ENCODE measurements at regions not wholly inside any gene's neighbourhood (a gene's known extent, or its start where the extent isn't known, plus 50 kb on each side); places are given as distances from the start of the nearest gene placed in this dataset.

- Histone ChIP-seq H4K8ac (ENCODE audit: low read depth, low read length) (no peak overlapping the region), H3K27ac (replicated peaks; ENCODE audit: low read length) (no peak overlapping the region), H2BK5ac (ENCODE audit: low read length) (no peak overlapping the region), H3K23ac (ENCODE audit: low read depth, low read length, poor library complexity) (no peak overlapping the region), H2AFZ (ENCODE audit: low read length) (no peak overlapping the region), H3K4me3 (ENCODE audit: low read length in 2 of 2) (no peak overlapping the region), H3K14ac (ENCODE audit: low read length) (no peak overlapping the region), H3K4ac (ENCODE audit: low read length) (no peak overlapping the region), H3K36me3 (replicated peaks in 1 of 2; ENCODE audit: control insufficient read depth in 2 of 2, insufficient read depth in 2 of 2, low read length in 2 of 2) (no peaks in the 10 kb centered on the region), H2BK120ac (ENCODE audit: low read depth, low read length) (no peak overlapping the region), H3K4me1 (ENCODE audit: control insufficient read depth in 2 of 2, insufficient read depth in 1 of 2, low read depth in 1 of 2, low read length in 2 of 2) (no peaks in the 10 kb centered on the region), H3K9me3 (replicated peaks in 1 of 2; ENCODE audit: control insufficient read depth in 2 of 2, insufficient read depth in 1 of 2, low read depth in 1 of 2, low read length in 2 of 2) (peaks cover 0 to 8% of the 10 kb centered on the region in 2 donors), H3K18ac (ENCODE audit: low read length) (no peak overlapping the region), H3K4me2 (ENCODE audit: insufficient read depth, low read length, poor library complexity, severe bottlenecking) (no peak overlapping the region), H4K91ac (ENCODE audit: low read depth, low read length, poor library complexity) (no peak overlapping the region), H2AK5ac (ENCODE audit: low read depth, low read length) (no peak overlapping the region), H3K79me1 (ENCODE audit: low read depth, low read length) (no peaks in the 10 kb centered on the region), H3K9ac (ENCODE audit: low read depth, low read length, poor library complexity) (no peak overlapping the region), H2BK12ac (ENCODE audit: low read length) (no peak overlapping the region), H3K27me3 (ENCODE audit: control insufficient read depth in 3 of 3, insufficient read depth in 3 of 3, low read depth in 1 of 3, low read length in 3 of 3) (no peaks in the 10 kb centered on the region), H2BK15ac (ENCODE audit: low read length) (no peak overlapping the region)
- no peak for DNase-seq (ENCODE audit: low spot score)
- no CpG with 5 or more reads among the region's 1 CpG for WGBS, 2 donors (ENCODE audit: extremely low coverage in 2 of 2, insufficient read length in 2 of 2, insufficient replicate concordance in 1 of 2)
Observed at GRCh38 chr18:32840962-32841361, 68.1 kb upstream of the KLHL14 start.

GRCh38 chr18:32835951-32836350, 63.1 kb upstream of the KLHL14 start:
- no peak for DNase-seq (ENCODE audit: low spot score)
- no peak overlapping the region for H2BK5ac ChIP-seq (ENCODE audit: low read length)
- no peak overlapping the region for H3K4me2 ChIP-seq (ENCODE audit: insufficient read depth, low read length, poor library complexity, severe bottlenecking)
- no peak overlapping the region for H3K18ac ChIP-seq (ENCODE audit: low read length)
- no peak overlapping the region for H3K23ac ChIP-seq (ENCODE audit: low read depth, low read length, poor library complexity)
- H3K9ac ChIP-seq (ENCODE audit: low read depth, low read length, poor library complexity) = no peak overlapping the region
- peaks cover 0 to 3% of the 10 kb centered on the region in 2 donors for H3K9me3 ChIP-seq (replicated peaks in 1 of 2; ENCODE audit: control insufficient read depth in 2 of 2, insufficient read depth in 1 of 2, low read depth in 1 of 2, low read length in 2 of 2)
- no peak overlapping the region for H4K91ac ChIP-seq (ENCODE audit: low read depth, low read length, poor library complexity)
- no peak overlapping the region for H2BK15ac ChIP-seq (ENCODE audit: low read length)
- no peaks in the 10 kb centered on the region for H3K27me3 ChIP-seq (ENCODE audit: control insufficient read depth in 3 of 3, insufficient read depth in 3 of 3, low read depth in 1 of 3, low read length in 3 of 3)
- H3K4me1 ChIP-seq (ENCODE audit: control insufficient read depth in 2 of 2, insufficient read depth in 1 of 2, low read depth in 1 of 2, low read length in 2 of 2) = no peaks in the 10 kb centered on the region
- H2BK120ac ChIP-seq (ENCODE audit: low read depth, low read length) = no peak overlapping the region
- no peak overlapping the region for H3K4me3 ChIP-seq (ENCODE audit: low read length in 2 of 2)
- no peak overlapping the region for H2BK12ac ChIP-seq (ENCODE audit: low read length)
- H3K4ac ChIP-seq (ENCODE audit: low read length) = no peak overlapping the region
- no peak overlapping the region for H4K8ac ChIP-seq (ENCODE audit: low read depth, low read length)
- H3K14ac ChIP-seq (ENCODE audit: low read length) = no peak overlapping the region
- no peaks in the 10 kb centered on the region for H3K79me1 ChIP-seq (ENCODE audit: low read depth, low read length)
- no peaks in the 10 kb centered on the region for H3K36me3 ChIP-seq (replicated peaks in 1 of 2; ENCODE audit: control insufficient read depth in 2 of 2, insufficient read depth in 2 of 2, low read length in 2 of 2)
- no peak overlapping the region for H2AK5ac ChIP-seq (ENCODE audit: low read depth, low read length)
- no peak overlapping the region for H2AFZ ChIP-seq (ENCODE audit: low read length)
- H3K27ac ChIP-seq (replicated peaks; ENCODE audit: low read length) = no peak overlapping the region

GRCh38 chr18:32831781-32832180, 59.0 kb upstream of the KLHL14 start:
- Histone ChIP-seq H3K4me3 (ENCODE audit: low read length in 2 of 2) (no peak overlapping the region), H4K8ac (ENCODE audit: low read depth, low read length) (no peak overlapping the region), H3K27ac (replicated peaks; ENCODE audit: low read length) (no peak overlapping the region), H4K91ac (ENCODE audit: low read depth, low read length, poor library complexity) (no peak overlapping the region), H3K9ac (ENCODE audit: low read depth, low read length, poor library complexity) (no peak overlapping the region), H3K79me1 (ENCODE audit: low read depth, low read length) (no peaks in the 10 kb centered on the region), H3K18ac (ENCODE audit: low read length) (no peak overlapping the region), H2BK15ac (ENCODE audit: low read length) (no peak overlapping the region), H2BK5ac (ENCODE audit: low read length) (no peak overlapping the region), H2BK120ac (ENCODE audit: low read depth, low read length) (no peak overlapping the region), H3K36me3 (replicated peaks in 1 of 2; ENCODE audit: control insufficient read depth in 2 of 2, insufficient read depth in 2 of 2, low read length in 2 of 2) (no peaks in the 10 kb centered on the region), H2AK5ac (ENCODE audit: low read depth, low read length) (no peak overlapping the region), H3K14ac (ENCODE audit: low read length) (no peak overlapping the region), H3K23ac (ENCODE audit: low read depth, low read length, poor library complexity) (no peak overlapping the region), H2BK12ac (ENCODE audit: low read length) (no peak overlapping the region), H3K4me2 (ENCODE audit: insufficient read depth, low read length, poor library complexity, severe bottlenecking) (no peak overlapping the region), H2AFZ (ENCODE audit: low read length) (no peak overlapping the region), H3K9me3 (replicated peaks in 1 of 2; ENCODE audit: control insufficient read depth in 2 of 2, insufficient read depth in 1 of 2, low read depth in 1 of 2, low read length in 2 of 2) (peaks cover 0 to 3% of the 10 kb centered on the region in 2 donors), H3K4ac (ENCODE audit: low read length) (no peak overlapping the region), H3K4me1 (ENCODE audit: control insufficient read depth in 2 of 2, insufficient read depth in 1 of 2, low read depth in 1 of 2, low read length in 2 of 2) (no peaks in the 10 kb centered on the region), H3K27me3 (ENCODE audit: control insufficient read depth in 3 of 3, insufficient read depth in 3 of 3, low read depth in 1 of 3, low read length in 3 of 3) (no peaks in the 10 kb centered on the region)
- no peak for DNase-seq (ENCODE audit: low spot score)
- no CpG with 5 or more reads among the region's 4 CpGs for WGBS, 2 donors (ENCODE audit: extremely low coverage in 2 of 2, insufficient read length in 2 of 2, insufficient replicate concordance in 1 of 2)

- H4K91ac ChIP-seq (ENCODE audit: low read depth, low read length, poor library complexity) = no peak overlapping the region
- WGBS, 2 donors (ENCODE audit: extremely low coverage in 2 of 2, insufficient read length in 2 of 2, insufficient replicate concordance in 1 of 2) = no CpG with 5 or more reads among the region's 6 CpGs
- no peak overlapping the region for H2BK120ac ChIP-seq (ENCODE audit: low read depth, low read length)
- H2AFZ ChIP-seq (ENCODE audit: low read length) = no peak overlapping the region
- no peak overlapping the region for H4K8ac ChIP-seq (ENCODE audit: low read depth, low read length)
- no peaks in the 10 kb centered on the region for H3K27me3 ChIP-seq (ENCODE audit: control insufficient read depth in 3 of 3, insufficient read depth in 3 of 3, low read depth in 1 of 3, low read length in 3 of 3)
- no peaks in the 10 kb centered on the region for H3K4me1 ChIP-seq (ENCODE audit: control insufficient read depth in 2 of 2, insufficient read depth in 1 of 2, low read depth in 1 of 2, low read length in 2 of 2)
- no peak overlapping the region for H3K14ac ChIP-seq (ENCODE audit: low read length)
- no peak overlapping the region for H3K4ac ChIP-seq (ENCODE audit: low read length)
- H3K79me1 ChIP-seq (ENCODE audit: low read depth, low read length) = no peaks in the 10 kb centered on the region
- no peak overlapping the region for H3K27ac ChIP-seq (replicated peaks; ENCODE audit: low read length)
- H2BK12ac ChIP-seq (ENCODE audit: low read length) = no peak overlapping the region
- no peak overlapping the region for H3K4me2 ChIP-seq (ENCODE audit: insufficient read depth, low read length, poor library complexity, severe bottlenecking)
- no peak overlapping the region for H2AK5ac ChIP-seq (ENCODE audit: low read depth, low read length)
- no peak overlapping the region for H3K4me3 ChIP-seq (ENCODE audit: low read length in 2 of 2)
- no peaks in the 10 kb centered on the region for H3K9me3 ChIP-seq (replicated peaks in 1 of 2; ENCODE audit: control insufficient read depth in 2 of 2, insufficient read depth in 1 of 2, low read depth in 1 of 2, low read length in 2 of 2)
- H3K9ac ChIP-seq (ENCODE audit: low read depth, low read length, poor library complexity) = no peak overlapping the region
- H2BK5ac ChIP-seq (ENCODE audit: low read length) = no peak overlapping the region
- H2BK15ac ChIP-seq (ENCODE audit: low read length) = no peak overlapping the region
- H3K23ac ChIP-seq (ENCODE audit: low read depth, low read length, poor library complexity) = no peak overlapping the region
- no peak for DNase-seq (ENCODE audit: low spot score)
- H3K18ac ChIP-seq (ENCODE audit: low read length) = no peak overlapping the region
- H3K36me3 ChIP-seq (replicated peaks in 1 of 2; ENCODE audit: control insufficient read depth in 2 of 2, insufficient read depth in 2 of 2, low read length in 2 of 2) = no peaks in the 10 kb centered on the region
Observed at GRCh38 chr18:32823226-32823625, 50.4 kb upstream of the KLHL14 start.
